ENCODE measurements at regions not wholly inside any gene's neighbourhood (a gene's known extent, or its start where the extent isn't known, plus 50 kb on each side); places are given as distances from the start of the nearest gene placed in this dataset.

GRCh38 chr22:46054091-46055073, 77.4 kb upstream of the WNT7B start:
- peak; percentile 29 for DNase-seq

GRCh38 chr22:46055181-46055875, 78.4 kb upstream of the WNT7B start:
- no peak for DNase-seq

GRCh38 chr22:46055911-46056545, 79.1 kb upstream of the WNT7B start:
- DNase-seq: no peak

- no peak for DNase-seq
Observed at GRCh38 chr22:46056546-46057245, 79.7 kb upstream of the WNT7B start.

GRCh38 chr22:46057246-46058090, 80.5 kb upstream of the WNT7B start:
- DNase-seq: no peak

GRCh38 chr22:46058091-46058420, 81.1 kb upstream of the WNT7B start:
- DNase-seq: peak; percentile 71

- DNase-seq: no peak
Observed at GRCh38 chr22:46058591-46059519, 81.9 kb upstream of the WNT7B start.

GRCh38 chr22:46060292-46061123, 83.5 kb upstream of the WNT7B start:
- no peak for DNase-seq

GRCh38 chr22:46061124-46061500, 84.2 kb upstream of the WNT7B start:
- no peak for DNase-seq

- no peak for DNase-seq
Observed at GRCh38 chr22:46061501-46062231, 84.7 kb upstream of the WNT7B start.

GRCh38 chr22:46062232-46062615, 85.3 kb upstream of the WNT7B start:
- DNase-seq: no peak

GRCh38 chr22:46062971-46063631, 86.1 kb upstream of the WNT7B start:
- DNase-seq: no peak

- no peak for DNase-seq
Observed at GRCh38 chr22:46063846-46064227, 86.5 kb upstream of the PPARA start.

GRCh38 chr22:46064228-46064965, 85.9 kb upstream of the PPARA start:
- DNase-seq: no peak

- DNase-seq: no peak
Observed at GRCh38 chr22:46064966-46065666, 85.2 kb upstream of the PPARA start.

GRCh38 chr22:46065691-46066454, 84.5 kb upstream of the PPARA start:
- DNase-seq: no peak

GRCh38 chr22:46066691-46067090, 83.6 kb upstream of the PPARA start:
- DNase-seq: peak; percentile 34
